OCI-M2 (cell line): ENCODE measurements at regions not wholly inside any gene's neighbourhood (a gene's known extent, or its start where the extent isn't known, plus 50 kb on each side); places are given as distances from the start of the nearest gene placed in this dataset.
"Not testable (repeated sequence)": the region's sequence is repeated elsewhere in the genome, so short reads cannot be mapped to it uniquely, and the experiment has no call there.

ENCODE experiments used
- DNase-seq: peaks from one replicate; lab custom pipeline; 2025; ENCODE audit not compliant: unreplicated experiment; lab: John Stamatoyannopoulos, UW

DNA sequence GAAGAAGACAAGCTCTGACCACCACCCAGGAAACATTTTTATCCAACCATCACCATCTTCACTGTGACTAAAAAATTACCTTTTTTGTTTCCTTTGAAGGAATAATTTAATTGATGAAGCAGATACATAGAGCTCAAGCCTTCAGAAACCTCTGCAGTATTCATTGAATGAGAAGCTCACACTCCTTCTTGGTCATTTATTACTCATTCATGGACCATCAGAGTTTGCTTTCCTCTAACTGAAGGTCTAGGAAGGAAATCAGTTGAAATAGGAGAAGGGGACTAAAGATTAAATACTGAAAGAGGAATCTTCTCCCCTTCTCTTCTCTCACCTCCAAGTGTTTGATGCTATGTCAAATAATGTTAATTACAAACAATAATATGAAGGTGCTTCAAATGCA lies 290.6 kb upstream of the KLF3 start:
- DNase-seq, result no peak

DNA sequence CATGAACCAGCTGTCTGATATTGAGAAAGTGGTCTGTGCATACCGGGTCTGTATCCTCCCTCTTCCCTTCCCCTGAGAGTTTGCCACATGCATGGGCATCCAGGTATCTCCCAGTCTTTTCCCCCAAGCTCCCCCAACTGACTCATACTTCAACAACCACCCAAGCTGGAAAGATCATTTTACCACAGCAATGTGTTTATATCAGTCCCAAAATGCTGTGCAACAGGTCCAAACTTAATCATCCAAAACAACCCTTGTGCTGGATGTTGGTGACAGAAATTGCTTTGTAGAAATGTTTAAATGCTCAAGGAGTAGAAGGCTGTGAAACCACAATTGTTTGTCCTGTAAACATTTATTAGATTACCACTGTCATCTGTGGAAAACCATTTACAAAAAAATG lies 286.8 kb upstream of the KLF3 start:
- no peak for DNase-seq

DNA sequence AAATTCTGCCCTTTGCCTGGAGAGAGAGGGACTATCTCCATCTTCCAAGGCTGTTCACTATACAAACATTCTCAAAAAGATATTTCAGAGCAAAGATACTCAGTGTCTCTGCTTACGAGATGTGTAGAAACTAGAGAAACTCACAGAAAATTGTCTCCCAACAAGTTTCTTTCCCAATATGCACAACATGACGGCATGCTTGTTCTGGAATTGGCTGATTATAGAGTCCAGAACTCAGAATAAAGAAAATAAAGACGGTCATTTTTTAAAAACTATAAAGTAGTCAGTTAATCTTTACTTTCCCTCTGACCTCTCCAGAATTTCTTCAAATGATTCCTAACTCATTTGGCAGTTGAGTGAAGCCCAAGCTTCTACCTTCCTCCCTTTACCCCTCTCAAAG lies 285.5 kb upstream of the KLF3 start:
- DNase-seq, result no peak

DNA sequence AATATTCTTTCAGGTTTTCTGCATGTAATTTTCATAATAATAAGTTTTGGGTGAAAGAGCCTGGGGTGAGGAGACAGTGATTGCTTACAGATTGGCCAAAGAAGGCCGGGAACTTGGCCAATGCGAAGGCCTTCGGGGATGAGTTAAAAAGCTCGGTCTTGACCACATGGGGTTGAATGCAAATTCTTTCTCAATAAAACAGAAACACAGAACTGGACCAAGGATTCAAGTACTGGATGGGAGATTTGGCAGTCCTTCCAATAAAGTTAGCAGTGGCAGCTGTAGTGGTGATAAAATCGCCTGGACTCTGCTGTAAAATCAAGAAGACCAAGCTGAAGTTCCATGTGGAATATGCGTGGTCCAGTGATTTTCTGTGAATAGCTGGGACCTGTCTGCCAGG lies 282.2 kb upstream of the KLF3 start:
- no peak for DNase-seq

- peak; percentile 32 for DNase-seq
Observed at GRCh38 chr4:38382520-38382919, 281.5 kb upstream of the KLF3 start.

DNA sequence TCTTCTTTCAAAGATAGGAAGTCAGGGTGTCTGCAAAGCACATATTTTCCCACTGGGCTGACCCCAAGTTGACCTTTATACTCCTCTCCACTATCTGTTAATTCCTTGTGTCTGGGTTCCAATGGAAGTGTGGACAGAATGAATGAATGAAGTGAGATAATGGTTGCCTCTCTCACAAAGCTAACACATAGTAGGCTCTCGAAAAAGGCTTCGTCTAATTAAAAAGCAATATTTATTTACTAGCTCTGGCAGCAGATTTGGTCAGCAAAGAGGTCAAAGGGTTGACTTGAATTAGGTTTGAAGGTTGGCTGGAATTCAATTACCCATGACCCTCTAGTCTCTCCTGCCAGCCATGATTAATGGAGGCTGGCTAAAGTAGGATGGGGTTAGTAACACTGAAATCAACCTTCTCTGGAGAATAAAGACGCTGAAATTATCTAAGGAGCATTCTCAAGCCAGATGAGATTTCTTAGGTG lies 280.3 kb upstream of the KLF3 start:
- no peak for DNase-seq

DNA sequence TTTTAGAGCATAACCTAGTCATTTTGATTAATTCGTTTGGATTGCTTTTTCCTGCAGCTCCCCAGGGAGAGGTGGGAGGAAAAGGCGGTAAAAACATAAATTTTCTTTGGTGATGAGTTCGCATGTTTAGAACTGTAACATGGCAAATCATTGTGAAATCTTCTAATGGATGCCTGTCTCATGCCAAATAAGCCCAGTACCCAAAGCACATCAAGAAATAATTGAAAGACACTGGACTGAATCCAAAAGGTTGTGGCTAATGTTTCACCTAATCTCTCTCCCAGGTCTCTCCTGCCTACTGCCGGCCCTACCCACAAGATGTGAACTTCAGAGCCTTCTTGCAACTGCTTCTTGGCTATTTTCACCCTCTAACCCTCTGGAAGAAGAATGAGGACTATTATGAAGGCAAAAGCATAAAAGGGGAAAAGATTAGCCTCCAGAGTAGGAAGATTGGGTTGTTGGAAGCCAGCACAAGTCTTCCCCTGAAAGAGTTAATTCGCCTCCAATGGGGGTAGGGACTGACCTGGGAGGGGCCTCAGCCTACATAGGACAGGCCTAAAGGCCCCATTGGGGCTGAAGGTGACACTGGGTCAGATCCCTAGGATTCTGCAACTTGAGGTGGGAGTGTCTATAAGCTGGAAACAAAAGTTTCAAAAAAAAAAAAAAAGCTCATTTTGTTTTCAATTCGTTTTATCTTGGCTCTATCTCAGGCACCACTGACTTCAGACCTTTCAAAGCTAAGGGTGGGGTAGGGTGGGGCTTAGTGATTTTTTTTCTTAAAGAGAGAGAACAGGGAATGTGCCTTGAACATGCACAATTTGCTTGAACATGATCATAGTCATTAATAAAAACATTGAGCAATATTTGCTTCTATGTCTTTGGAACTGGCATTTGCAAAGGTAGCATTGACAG lies 278.6 kb upstream of the KLF3 start:
- DNase-seq, result no peak

DNA sequence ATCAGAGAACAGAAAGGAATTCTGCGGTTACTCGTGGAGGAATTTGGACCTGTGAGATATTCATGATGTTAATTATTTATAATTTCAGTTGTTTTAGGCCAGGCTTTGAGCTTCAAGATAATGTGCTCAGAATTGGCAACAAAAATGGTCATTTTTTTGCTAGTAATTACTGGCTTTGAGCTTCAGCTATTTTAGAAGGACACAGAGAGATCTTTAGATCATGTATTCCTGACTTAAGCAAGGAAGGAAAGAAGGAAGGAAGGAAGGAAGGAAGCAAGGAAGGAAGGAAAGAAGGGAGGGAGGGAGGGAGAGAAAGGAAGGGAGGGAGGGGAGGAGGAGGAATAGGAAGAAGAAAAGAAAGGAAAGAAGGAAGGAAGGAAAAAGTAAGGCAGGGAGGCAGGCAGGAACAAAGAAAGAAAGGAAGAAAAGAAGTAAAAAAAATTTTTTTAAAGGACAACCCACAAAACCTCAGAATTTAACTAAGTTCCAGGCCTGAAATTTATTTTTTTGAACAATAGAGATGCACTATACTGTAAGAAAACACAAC lies 277.9 kb upstream of the KLF3 start:
- no peak for DNase-seq

DNA sequence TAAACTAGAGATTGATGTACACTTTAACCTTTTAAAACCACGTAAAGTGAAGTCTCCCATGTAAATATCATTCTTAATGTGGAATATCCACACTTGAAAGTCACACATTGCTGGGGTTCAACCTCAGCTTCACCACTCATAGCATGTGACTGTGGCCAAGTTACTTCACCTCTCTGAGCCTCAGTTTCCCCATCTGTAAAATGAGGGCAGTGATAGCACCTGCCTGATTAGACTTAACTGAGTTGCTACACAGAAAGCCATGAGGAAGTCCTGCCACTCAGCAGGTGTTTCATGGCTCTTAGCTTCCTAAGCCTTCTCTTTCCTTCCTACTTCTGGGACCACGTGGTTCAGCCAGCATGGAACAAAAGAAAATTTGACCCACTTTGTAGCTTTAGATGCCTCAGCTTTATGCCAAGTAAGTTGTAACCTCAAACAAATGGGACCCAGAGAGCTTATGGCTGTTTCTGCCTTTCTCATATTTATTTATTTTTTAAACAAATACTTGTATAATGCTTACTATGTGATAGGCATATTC lies 277.3 kb upstream of the KLF3 start:
- no peak for DNase-seq

DNA sequence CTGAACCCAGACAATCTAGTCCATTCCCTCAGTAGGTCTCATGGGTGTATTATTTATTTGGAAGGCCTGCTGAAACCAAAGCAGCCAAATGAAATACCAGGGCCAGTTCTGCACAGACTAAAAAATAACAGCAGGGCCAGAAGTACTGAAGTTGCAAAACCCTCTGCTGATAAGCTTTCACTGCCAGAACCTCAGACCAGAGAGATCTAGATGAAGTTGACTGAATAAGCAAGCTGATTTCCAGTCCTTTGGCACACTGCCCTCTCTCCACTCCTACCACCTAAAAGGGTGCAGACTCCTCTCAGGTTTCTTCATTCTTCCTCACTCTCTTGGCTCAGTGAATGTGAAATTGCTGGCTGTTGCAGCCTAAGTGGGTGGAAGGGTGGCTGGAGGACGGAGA lies 276.7 kb upstream of the KLF3 start:
- no peak for DNase-seq

GRCh38 chr4:38387819-38388218 lies 276.2 kb upstream of the KLF3 start:
- DNase-seq, result no peak

GRCh38 chr4:38388907-38389306 lies 275.1 kb upstream of the KLF3 start:
- not testable (repeated sequence) for DNase-seq

DNA sequence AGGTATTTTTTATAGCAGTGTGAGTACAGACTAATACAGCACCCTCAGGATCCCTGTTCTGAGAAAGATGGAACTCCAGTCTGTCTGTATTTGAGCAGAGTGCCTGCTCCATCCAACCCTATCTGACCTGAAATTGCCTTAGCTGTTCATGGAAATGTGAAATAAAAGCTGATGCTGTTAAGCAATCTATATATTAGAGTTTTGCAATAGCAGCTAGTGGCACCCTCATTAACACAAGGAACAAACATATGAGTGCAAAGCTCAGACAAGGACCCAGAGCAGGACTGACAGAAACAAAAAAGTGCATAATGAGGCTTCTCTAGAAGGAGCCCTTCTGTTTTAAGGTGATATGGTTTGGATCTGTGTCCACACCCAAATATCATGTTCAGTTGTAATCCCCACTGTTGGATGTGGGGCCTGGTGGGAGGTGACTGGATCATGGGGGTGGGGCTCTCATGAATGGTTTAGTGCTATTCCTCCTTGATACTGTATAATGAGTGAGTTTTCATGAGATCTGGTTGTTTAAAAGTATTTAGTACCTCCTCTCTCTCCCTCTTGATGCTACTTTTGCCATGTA lies 272.9 kb upstream of the KLF3 start:
- DNase-seq, result no peak

GRCh38 chr4:38392223-38392855 lies 271.7 kb upstream of the KLF3 start:
- no peak for DNase-seq

- no peak for DNase-seq
Observed at GRCh38 chr4:38396091-38396490, 267.9 kb upstream of the KLF3 start.

- DNase-seq, result no peak
Observed at GRCh38 chr4:38396845-38397547, 267.0 kb upstream of the KLF3 start.

GRCh38 chr4:38400946-38401345 lies 263.1 kb upstream of the KLF3 start:
- DNase-seq, result no peak

DNA sequence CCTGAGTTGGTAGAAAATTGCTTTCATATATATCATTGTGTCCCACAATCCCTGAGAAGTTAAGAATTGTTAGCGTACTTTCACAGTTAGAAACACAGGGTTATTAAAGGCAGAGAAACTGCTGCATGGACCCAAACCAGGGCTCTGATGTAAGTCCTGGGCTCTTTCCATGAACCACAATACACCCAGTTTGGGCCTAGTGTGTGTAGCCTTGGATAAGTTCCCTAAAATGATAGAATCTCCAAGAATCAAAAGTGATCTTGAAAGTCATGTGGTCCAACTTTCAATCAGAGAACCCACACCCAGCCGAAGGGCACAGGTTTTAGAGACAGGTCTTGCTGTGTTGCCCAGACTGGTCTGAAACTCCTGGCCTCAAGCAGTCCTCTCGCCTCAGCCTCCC lies 257.8 kb upstream of the KLF3 start:
- DNase-seq, result no peak

DNA sequence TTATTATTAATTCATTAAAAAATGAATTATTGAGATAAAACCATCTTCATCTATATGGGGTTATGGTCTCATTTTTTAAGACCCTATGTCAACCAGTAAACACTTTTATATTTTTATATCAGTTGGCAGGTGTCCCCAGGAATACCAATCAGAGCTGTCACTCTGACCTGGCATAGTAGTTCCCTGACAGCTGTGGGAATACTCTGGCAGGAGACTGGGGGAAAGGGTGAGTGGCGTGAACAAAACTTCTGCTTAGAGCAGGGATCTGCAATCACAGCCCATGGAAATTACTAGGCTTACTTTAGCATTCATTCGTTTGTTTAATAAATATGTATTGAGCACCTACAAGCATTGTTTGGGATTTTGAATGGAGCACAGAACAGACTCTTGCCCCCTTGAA lies 254.1 kb upstream of the KLF3 start:
- DNase-seq, result no peak

DNA sequence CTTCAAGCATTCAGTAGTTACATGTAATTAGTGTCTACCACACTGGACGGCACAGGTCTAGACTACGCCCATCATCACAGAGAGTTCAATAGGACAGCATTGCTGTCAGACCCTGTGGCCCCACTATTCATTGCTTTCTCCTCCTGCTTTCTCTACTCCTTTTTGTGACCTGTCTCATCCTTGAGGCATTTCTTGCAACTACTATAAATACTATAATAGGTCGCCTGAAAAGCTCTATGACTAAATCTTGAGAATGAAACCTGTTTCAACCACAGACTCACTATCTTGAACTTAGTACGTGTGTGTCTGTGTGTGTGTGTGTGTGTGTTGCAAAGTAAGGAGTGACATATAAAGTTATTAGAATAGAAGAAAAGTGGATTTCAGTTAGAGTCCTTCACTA lies 252.9 kb upstream of the KLF3 start:
- no peak for DNase-seq

DNA sequence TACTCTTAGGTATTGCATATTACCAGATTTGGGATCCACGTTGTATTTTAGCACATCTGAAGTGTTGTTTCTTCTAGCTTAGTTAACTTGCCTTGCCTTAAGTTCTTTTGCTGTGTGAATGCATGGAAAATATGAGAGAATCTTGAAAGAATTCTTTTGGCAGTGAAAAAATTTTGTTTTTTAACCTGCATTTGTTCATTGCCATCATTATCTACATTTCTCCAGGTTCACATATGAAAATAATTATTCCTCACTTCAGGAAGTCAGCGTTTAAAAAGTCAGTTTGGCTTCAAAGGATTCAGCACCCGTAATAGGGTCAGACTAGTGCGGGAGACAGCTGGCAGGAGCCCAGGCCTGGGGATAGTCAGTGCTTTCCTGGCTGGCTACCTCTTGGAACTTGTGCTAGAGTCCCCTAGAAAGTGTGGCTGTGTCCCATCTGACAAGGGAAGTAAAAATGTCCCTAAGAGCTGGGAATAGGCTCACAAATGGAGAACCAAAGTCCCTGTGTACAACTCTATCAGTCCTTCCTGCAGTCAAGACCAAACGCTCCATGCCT lies 251.9 kb upstream of the KLF3 start:
- DNase-seq, result no peak
